SK-N-SH treated with all-trans-retinoic acid at 6 μM for 48 hours (cell line): ENCODE measurements at regions not wholly inside any gene's neighbourhood (a gene's known extent, or its start where the extent isn't known, plus 50 kb on each side); places are given as distances from the start of the nearest gene placed in this dataset.

Experiments
- SNAI2 ChIP-seq: fragments of 250-450 bp; sonication (Bioruptor Pico); IDR thresholded peaks from 2 replicates; pipeline ENCODE4 v1.5.0; 2020; ENCODE audit warnings: mild to moderate bottlenecking, moderate library complexity
- ZNF8 ChIP-seq: fragments of 450-650 bp; formaldehyde crosslinking; IDR thresholded peaks from 2 replicates; pipeline ENCODE4 v1.5.0; 2020; ENCODE audit warnings: mild to moderate bottlenecking, moderate library complexity

GRCh38 chr2:129891341-129892320, 87.8 kb upstream of the RAB6C start:
- TF ChIP-seq ZNF8 (CRISPR knock-in tag) (no peak), SNAI2 (CRISPR knock-in tag) (no peak)
